K562 (cell line): ENCODE measurements at regions not wholly inside any gene's neighbourhood (a gene's known extent, or its start where the extent isn't known, plus 50 kb on each side); places are given as distances from the start of the nearest gene placed in this dataset.

Experiments used
- ADNP ChIP-seq: fragments of 200-800 bp; sonication (Bioruptor generic); IDR thresholded peaks from 2 replicates; pipeline ENCODE4 v1.6.1; 2016; ENCODE audit warnings: missing genetic modification characterization, missing compliant biosample characterization
- CAMTA2 ChIP-seq: fragments of 250-450 bp; sonication (Bioruptor Pico); conservative IDR thresholded peaks from 2 replicates; pipeline ENCODE4 v1.5.1; 2022
- CBX8 ChIP-seq: fragments of 200-600 bp; sonication (generic); IDR thresholded peaks from 2 replicates; pipeline ENCODE4 v1.6.1; 2012; ENCODE audit warnings: borderline replicate concordance, mixed run types, low read depth, mild to moderate bottlenecking, moderate library complexity, mixed read lengths, low read length, control low read depth, inconsistent platforms; ENCODE audit not compliant: poor library complexity, severe bottlenecking; ENCODE audit errors: extremely low read depth
- HMG20A ChIP-seq: fragments of 450-650 bp; formaldehyde crosslinking; conservative IDR thresholded peaks from 2 replicates; pipeline ENCODE4 v1.4.0; 2020; ENCODE audit warnings: mild to moderate bottlenecking, mixed read lengths
- HOXB6 ChIP-seq: fragments of 250-450 bp; sonication (Bioruptor Pico); IDR thresholded peaks from 2 replicates; pipeline ENCODE4 v1.5.1; 2022; ENCODE audit warnings: mild to moderate bottlenecking, borderline replicate concordance
- MBD1 ChIP-seq: fragments of 250-450 bp; sonication (Bioruptor Pico); IDR thresholded peaks from 2 replicates; pipeline ENCODE4 v1.8.0; 2022; ENCODE audit warnings: inconsistent platforms
- MXI1 ChIP-seq: IDR thresholded peaks from 2 replicates; pipeline ENCODE4 v1.6.1; 2011; ENCODE audit warnings: low read depth, mild to moderate bottlenecking, improper control_type of control experiment, low read length
- NCOA4 ChIP-seq: fragments of 450-650 bp; IDR thresholded peaks from 2 replicates; pipeline ENCODE4 v1.6.1; 2018; ENCODE audit warnings: mild to moderate bottlenecking; ENCODE audit not compliant: partially characterized antibody
- PHF21A ChIP-seq: fragments of 450-650 bp; IDR thresholded peaks from 2 replicates; pipeline ENCODE4 v1.6.1; 2017; ENCODE audit warnings: low read depth, borderline replicate concordance
- RAD21 ChIP-seq, 2 experiments: fragments of 250-450 bp in 1 of 2; fragments of 450-650 bp in 1 of 2; sonication (Bioruptor Pico) in 1 of 2; formaldehyde crosslinking in 1 of 2; IDR thresholded peaks in 1 of 2; conservative IDR thresholded peaks in 1 of 2; 2 replicates each; pipeline versions ENCODE4 v1.4.0 to v1.8.0; 2020 to 2022; ENCODE audit warnings: mild to moderate bottlenecking in 2 of 2, moderate library complexity in 1 of 2
- RB1 ChIP-seq: fragments of 450-650 bp; IDR thresholded peaks from 2 replicates; pipeline ENCODE4 v1.6.1; 2017; ENCODE audit warnings: low read depth, mild to moderate bottlenecking
- SREBF2 ChIP-seq: sonication (generic); formaldehyde crosslinking; IDR thresholded peaks from 2 replicates; pipeline ENCODE4 v1.4.0; 2020; ENCODE audit warnings: mild to moderate bottlenecking, missing genetic modification reagents
- SRF ChIP-seq, 2 experiments: fragments of 250-450, 450-650 bp in 1 of 2; sonication (Bioruptor Pico) in 1 of 2; sonication (generic) in 1 of 2; formaldehyde crosslinking; IDR thresholded peaks; 2 replicates each; pipeline versions ENCODE4 v1.5.0 to v1.5.1; 2020 to 2022; ENCODE audit warnings: mild to moderate bottlenecking in 1 of 2, missing genetic modification reagents in 1 of 2
- SRSF1 ChIP-seq: fragments of 200-400 bp; formaldehyde crosslinking; IDR thresholded peaks from 2 replicates; pipeline ENCODE4 v1.6.1; 2017; ENCODE audit warnings: mild to moderate bottlenecking, low read depth, low read length, moderate library complexity
- TAL1 ChIP-seq: fragments of 450-650 bp; IDR thresholded peaks from 2 replicates; pipeline ENCODE4 v1.6.1; 2016; ENCODE audit warnings: mild to moderate bottlenecking
- ZFX ChIP-seq: sonication (generic); formaldehyde crosslinking; IDR thresholded peaks from 2 replicates; pipeline ENCODE4 v1.8.0; 2022; ENCODE audit warnings: mild to moderate bottlenecking, missing genetic modification reagents, moderate library complexity
- ZKSCAN3 ChIP-seq: fragments of 250-450 bp; sonication (Bioruptor Pico); IDR thresholded peaks from 2 replicates; pipeline ENCODE4 v1.4.0; 2020
- ZNF212 ChIP-seq: fragments of 450-650 bp; formaldehyde crosslinking; IDR thresholded peaks from 2 replicates; pipeline ENCODE4 v1.4.0; 2020; ENCODE audit warnings: mild to moderate bottlenecking
- ZNF316 ChIP-seq: fragments of 450-650 bp; IDR thresholded peaks from 2 replicates; pipeline ENCODE4 v1.6.1; 2016
- ZNF584 ChIP-seq: fragments of 200-800 bp; sonication (Bioruptor generic); IDR thresholded peaks from 2 replicates; pipeline ENCODE4 v1.6.1; 2016; ENCODE audit warnings: low read depth, mild to moderate bottlenecking, missing genetic modification characterization, missing compliant biosample characterization
- TF ChIP-seq, protein P1 (sequence below): fragments of 450-650 bp; IDR thresholded peaks from 2 replicates; pipeline ENCODE4 v1.6.1; 2018; ENCODE audit not compliant: partially characterized antibody
- TF ChIP-seq, protein P2 (sequence below): sonication (generic); formaldehyde crosslinking; IDR thresholded peaks from 2 replicates; pipeline ENCODE4 v1.8.0; 2022; ENCODE audit warnings: mild to moderate bottlenecking, missing genetic modification reagents

GRCh38 chr4:74682567-74683359, 111.6 kb downstream of the BTC start (continued):
- no peak for TF ChIP-seq HMG20A (CRISPR knock-in tag)
- no peak for TF ChIP-seq ZNF584 (CRISPR knock-in tag)
- TF ChIP-seq PHF21A: no peak
- no peak for TF ChIP-seq SREBF2
- TF ChIP-seq, protein P1, sequence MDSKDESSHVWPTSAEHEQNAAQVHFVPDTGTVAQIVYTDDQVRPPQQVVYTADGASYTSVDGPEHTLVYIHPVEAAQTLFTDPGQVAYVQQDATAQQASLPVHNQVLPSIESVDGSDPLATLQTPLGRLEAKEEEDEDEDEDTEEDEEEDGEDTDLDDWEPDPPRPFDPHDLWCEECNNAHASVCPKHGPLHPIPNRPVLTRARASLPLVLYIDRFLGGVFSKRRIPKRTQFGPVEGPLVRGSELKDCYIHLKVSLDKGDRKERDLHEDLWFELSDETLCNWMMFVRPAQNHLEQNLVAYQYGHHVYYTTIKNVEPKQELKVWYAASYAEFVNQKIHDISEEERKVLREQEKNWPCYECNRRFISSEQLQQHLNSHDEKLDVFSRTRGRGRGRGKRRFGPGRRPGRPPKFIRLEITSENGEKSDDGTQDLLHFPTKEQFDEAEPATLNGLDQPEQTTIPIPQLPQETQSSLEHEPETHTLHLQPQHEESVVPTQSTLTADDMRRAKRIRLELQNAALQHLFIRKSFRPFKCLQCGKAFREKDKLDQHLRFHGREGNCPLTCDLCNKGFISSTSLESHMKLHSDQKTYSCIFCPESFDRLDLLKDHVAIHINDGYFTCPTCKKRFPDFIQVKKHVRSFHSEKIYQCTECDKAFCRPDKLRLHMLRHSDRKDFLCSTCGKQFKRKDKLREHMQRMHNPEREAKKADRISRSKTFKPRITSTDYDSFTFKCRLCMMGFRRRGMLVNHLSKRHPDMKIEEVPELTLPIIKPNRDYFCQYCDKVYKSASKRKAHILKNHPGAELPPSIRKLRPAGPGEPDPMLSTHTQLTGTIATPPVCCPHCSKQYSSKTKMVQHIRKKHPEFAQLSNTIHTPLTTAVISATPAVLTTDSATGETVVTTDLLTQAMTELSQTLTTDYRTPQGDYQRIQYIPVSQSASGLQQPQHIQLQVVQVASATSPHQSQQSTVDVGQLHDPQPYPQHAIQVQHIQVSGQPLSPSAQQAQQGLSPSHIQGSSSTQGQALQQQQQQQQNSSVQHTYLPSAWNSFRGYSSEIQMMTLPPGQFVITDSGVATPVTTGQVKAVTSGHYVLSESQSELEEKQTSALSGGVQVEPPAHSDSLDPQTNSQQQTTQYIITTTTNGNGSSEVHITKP: peak; percentile 47
- TF ChIP-seq SRF (CRISPR knock-in tag; IDR thresholded peaks at IDR 0.05): no peak
- TF ChIP-seq NCOA4: no peak
- no peak for TF ChIP-seq HOXB6 (CRISPR knock-in tag)
- TF ChIP-seq, protein P2, sequence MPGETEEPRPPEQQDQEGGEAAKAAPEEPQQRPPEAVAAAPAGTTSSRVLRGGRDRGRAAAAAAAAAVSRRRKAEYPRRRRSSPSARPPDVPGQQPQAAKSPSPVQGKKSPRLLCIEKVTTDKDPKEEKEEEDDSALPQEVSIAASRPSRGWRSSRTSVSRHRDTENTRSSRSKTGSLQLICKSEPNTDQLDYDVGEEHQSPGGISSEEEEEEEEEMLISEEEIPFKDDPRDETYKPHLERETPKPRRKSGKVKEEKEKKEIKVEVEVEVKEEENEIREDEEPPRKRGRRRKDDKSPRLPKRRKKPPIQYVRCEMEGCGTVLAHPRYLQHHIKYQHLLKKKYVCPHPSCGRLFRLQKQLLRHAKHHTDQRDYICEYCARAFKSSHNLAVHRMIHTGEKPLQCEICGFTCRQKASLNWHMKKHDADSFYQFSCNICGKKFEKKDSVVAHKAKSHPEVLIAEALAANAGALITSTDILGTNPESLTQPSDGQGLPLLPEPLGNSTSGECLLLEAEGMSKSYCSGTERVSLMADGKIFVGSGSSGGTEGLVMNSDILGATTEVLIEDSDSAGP (CRISPR knock-in tag): no peak
- TF ChIP-seq ZKSCAN3: no peak
- TF ChIP-seq ZNF316: peak; percentile 100
- no peak for TF ChIP-seq CBX8
- no peak for TF ChIP-seq ZNF212
- TF ChIP-seq CAMTA2 (CRISPR knock-in tag): no peak
- peak; percentile 80 for TF ChIP-seq TAL1
- TF ChIP-seq SRSF1: no peak
- TF ChIP-seq MXI1: no peak
- TF ChIP-seq ZFX (CRISPR knock-in tag): peak; percentile 56
- TF ChIP-seq RB1: peak; percentile 47; the same call in 1 of the 2 replicates
- TF ChIP-seq RAD21 (CRISPR knock-in tag; conservative IDR thresholded peaks at IDR 0.05 in 1 of 2, IDR thresholded peaks at IDR 0.05 in 1 of 2): no peak
- TF ChIP-seq ADNP (tag): no peak
- TF ChIP-seq MBD1 (CRISPR knock-in tag): no peak
